ENCODE measurements at regions not wholly inside any gene's neighbourhood (a gene's known extent, or its start where the extent isn't known, plus 50 kb on each side); places are given as distances from the start of the nearest gene placed in this dataset.
A peak's percentile ranks its signal among the peaks of the same experiment; 100 is the strongest.

GRCh38 chrX:11952176-11952720 is 186.0 kb upstream of the FRMPD4 start:
- no peak for DNase-seq

GRCh38 chrX:11953615-11954014 is 184.7 kb upstream of the FRMPD4 start:
- DNase-seq = peak; percentile 46

GRCh38 chrX:11954176-11954575 is 184.1 kb upstream of the FRMPD4 start:
- DNase-seq = no peak

- peak; percentile 17 for DNase-seq
Observed at GRCh38 chrX:11960031-11960430, 178.2 kb upstream of the FRMPD4 start.

GRCh38 chrX:11965436-11965835 is 172.8 kb upstream of the FRMPD4 start:
- DNase-seq = no peak

- DNase-seq = no peak
Observed at GRCh38 chrX:11967986-11968869, 170.0 kb upstream of the FRMPD4 start.

- no peak for DNase-seq
Observed at GRCh38 chrX:11968991-11969390, 169.3 kb upstream of the FRMPD4 start.

- no peak for DNase-seq
Observed at GRCh38 chrX:11970578-11971359, 167.5 kb upstream of the FRMPD4 start.

- no peak for DNase-seq
Observed at GRCh38 chrX:11976663-11977062, 161.6 kb upstream of the FRMPD4 start.

- DNase-seq = no peak
Observed at GRCh38 chrX:11992271-11992670, 146.0 kb upstream of the FRMPD4 start.

- DNase-seq = no peak
Observed at GRCh38 chrX:11995146-11995545, 143.1 kb upstream of the FRMPD4 start.

- no peak for DNase-seq
Observed at GRCh38 chrX:11996810-11997209, 141.5 kb upstream of the FRMPD4 start.

- peak; percentile 4 for DNase-seq
Observed at GRCh38 chrX:11998944-11999343, 139.3 kb upstream of the FRMPD4 start.

- DNase-seq = no peak
Observed at GRCh38 chrX:12002876-12003275, 135.4 kb upstream of the FRMPD4 start.

- DNase-seq = no peak
Observed at GRCh38 chrX:12007881-12008280, 130.4 kb upstream of the FRMPD4 start.

- DNase-seq = no peak
Observed at GRCh38 chrX:12010436-12010835, 127.8 kb upstream of the FRMPD4 start.

GRCh38 chrX:12011075-12011474 is 127.2 kb upstream of the FRMPD4 start:
- DNase-seq = no peak

- no peak for DNase-seq
Observed at GRCh38 chrX:12013211-12013618, 125.1 kb upstream of the FRMPD4 start.

- DNase-seq = no peak
Observed at GRCh38 chrX:12021698-12022097, 116.6 kb upstream of the FRMPD4 start.

- no peak for DNase-seq
Observed at GRCh38 chrX:12026481-12026880, 111.8 kb upstream of the FRMPD4 start.

GRCh38 chrX:12032082-12032481 is 106.2 kb upstream of the FRMPD4 start:
- no peak for DNase-seq

- no peak for DNase-seq
Observed at GRCh38 chrX:12034741-12035140, 103.5 kb upstream of the FRMPD4 start.

GRCh38 chrX:12042615-12043014 is 95.7 kb upstream of the FRMPD4 start:
- DNase-seq = no peak

Measured in muscle of arm (tissue), 1 donor.